ENCODE measurements at regions not wholly inside any gene's neighbourhood (a gene's known extent, or its start where the extent isn't known, plus 50 kb on each side); places are given as distances from the start of the nearest gene placed in this dataset.

- TF ChIP-seq CTCF (IDR thresholded peaks at IDR 0.05; ENCODE audit: poor library complexity) (no peak), EZH2 (IDR thresholded peaks at IDR 0.05; ENCODE audit: borderline replicate concordance) (no peak), EZH2phosphoT487 (IDR thresholded peaks at IDR 0.05; ENCODE audit: low read depth, severe bottlenecking, unreplicated experiment) (no peak)
Observed at GRCh38 chr3:73177827-73178226, 116.4 kb downstream of the EBLN2 start.
